Common myeloid progenitor, CD34-positive (primary cell): ENCODE measurements at regions not wholly inside any gene's neighbourhood (a gene's known extent, or its start where the extent isn't known, plus 50 kb on each side); places are given as distances from the start of the nearest gene placed in this dataset.

Experiments
- CTCF ChIA-PET: fragments of 350-600 bp; sonication (Branson Sonifier 250); formaldehyde crosslinking; loops from one replicate; lab custom pipeline; 2021; ENCODE audit warnings: antibody characterized with exemption; lab: Charles Lee
- POLR2A ChIA-PET: fragments of 350-600 bp; sonication (Branson Sonifier 250); formaldehyde crosslinking; loops from one replicate; lab custom pipeline; 2021; ENCODE audit warnings: antibody characterized with exemption; lab: Charles Lee
- DNase-seq, 3 donors: peaks; one replicate each; pipeline versions ENCODE4 v3.0.0 to v3.0.0-alpha.2; 2013
- H3K27ac ChIP-seq, 2 experiments: 1 replicate in 1 of 2; 2 replicates in 1 of 2; pipeline ENCODE4 v1.7.0; 2013; ENCODE audit warnings: inconsistent platforms in 2 of 2, low read length in 2 of 2, mild to moderate bottlenecking in 2 of 2, low read depth in 1 of 2, moderate library complexity in 1 of 2; ENCODE audit not compliant: severe bottlenecking in 2 of 2, insufficient read depth in 1 of 2, poor library complexity in 1 of 2
- H3K27me3 ChIP-seq, 5 experiments: replicated peaks in 2 of 5; 1 replicate in 3 of 5; 2 replicates in 2 of 5; pipeline versions ENCODE4 v1.6.1 to v1.7.0; 2013; ENCODE audit warnings: low read length in 4 of 5, mild to moderate bottlenecking in 2 of 5, moderate library complexity in 2 of 5, inconsistent platforms in 1 of 5; ENCODE audit not compliant: insufficient read depth in 5 of 5, control insufficient read depth in 4 of 5
- H3K36me3 ChIP-seq, 4 experiments: 1 replicate in 2 of 4; 2 replicates in 2 of 4; pipeline versions ENCODE4 v1.6.1 to v1.7.0; 2013; ENCODE audit warnings: low read length in 3 of 4, control low read depth in 1 of 4, mild to moderate bottlenecking in 1 of 4; ENCODE audit not compliant: control insufficient read depth in 4 of 4, insufficient read depth in 4 of 4
- H3K4me1 ChIP-seq, 4 experiments: 1 replicate in 3 of 4; 2 replicates in 1 of 4; pipeline versions ENCODE4 v1.6.1 to v1.7.1; 2013; ENCODE audit warnings: low read length in 3 of 4, mild to moderate bottlenecking in 3 of 4, control low read depth in 1 of 4, inconsistent platforms in 1 of 4, moderate library complexity in 1 of 4; ENCODE audit not compliant: control insufficient read depth in 4 of 4, insufficient read depth in 4 of 4; ENCODE audit errors: control extremely low read depth in 1 of 4
- H3K4me3 ChIP-seq, 7 experiments: 1 replicate in 4 of 7; 2 replicates in 3 of 7; pipeline versions ENCODE4 v1.5.1 to v1.7.0; 2013; ENCODE audit warnings: mild to moderate bottlenecking in 7 of 7, low read length in 6 of 7, moderate library complexity in 6 of 7, inconsistent platforms in 2 of 7, low read depth in 2 of 7, control low read depth in 1 of 7; ENCODE audit not compliant: insufficient read depth in 4 of 7, control insufficient read depth in 1 of 7; ENCODE audit errors: extremely low read depth in 1 of 7
- H3K9me3 ChIP-seq, 5 experiments: 1 replicate in 4 of 5; 2 replicates in 1 of 5; pipeline versions ENCODE4 v1.6.1 to v1.7.1; 2013; ENCODE audit warnings: low read length in 4 of 5, mild to moderate bottlenecking in 2 of 5, inconsistent platforms in 1 of 5, low read depth in 1 of 5, moderate library complexity in 1 of 5; ENCODE audit not compliant: control insufficient read depth in 4 of 5, insufficient read depth in 2 of 5; ENCODE audit errors: control extremely low read depth in 1 of 5
- WGBS: methylation state at CpG from one replicate; pipeline ENCODE4 v1.1.5; 2013; ENCODE audit not compliant: insufficient coverage; 5-methylcytosine and 5-hydroxymethylcytosine counted together

DNA sequence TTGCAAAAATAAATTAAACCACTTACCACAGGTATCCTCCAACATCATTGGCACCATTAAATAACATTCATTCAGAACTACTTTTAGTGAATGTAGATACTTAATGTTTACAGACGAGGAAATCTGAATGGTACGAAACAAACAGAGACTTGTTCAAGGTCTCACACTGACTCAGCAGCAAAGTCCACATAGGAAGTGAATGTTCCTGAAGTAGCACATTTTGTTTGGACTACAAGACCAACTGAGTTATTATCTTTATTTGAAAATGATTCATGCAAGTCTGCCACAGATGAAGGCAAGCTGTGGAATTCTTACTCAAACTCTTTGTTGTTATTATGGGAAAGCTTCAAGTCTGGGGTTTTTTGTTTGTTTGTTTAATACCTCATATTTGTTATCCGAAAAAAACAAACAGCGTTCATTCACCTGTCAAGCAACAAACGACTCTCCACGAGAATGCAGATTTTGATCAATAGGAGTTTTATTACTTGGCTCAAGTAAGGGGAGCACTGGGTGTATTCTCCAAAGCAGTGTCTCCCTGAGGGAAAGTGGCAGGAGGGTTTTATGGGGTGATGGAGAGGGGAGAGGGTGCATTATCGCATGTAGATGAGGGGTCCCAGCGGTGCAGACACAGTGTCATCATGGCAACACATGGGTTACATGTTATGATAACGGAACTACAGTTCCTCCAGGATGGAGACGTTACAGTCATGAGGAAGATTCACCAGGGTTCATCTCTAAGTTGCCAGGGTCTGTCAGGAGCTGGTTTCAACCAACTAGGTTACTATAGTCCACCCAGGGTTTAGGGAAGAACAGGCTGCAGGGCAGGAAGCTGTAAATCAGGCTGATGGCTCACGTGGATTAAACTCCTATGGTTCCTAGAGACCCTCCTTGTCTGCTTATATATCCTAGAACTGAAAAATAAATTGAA, 147.7 kb upstream of the AKR1E2 start:
- no peak overlapping the region for H3K4me3 ChIP-seq
- CTCF ChIA-PET, result no interaction called here
- POLR2A ChIA-PET, result no interaction called here
- no peaks in the 10 kb centered on the region for H3K27me3 ChIP-seq
- DNase-seq, result no peak
- no peaks in the 10 kb centered on the region for H3K9me3 ChIP-seq
- H3K4me1 ChIP-seq, result peaks cover 0 to 4% (median 2%) of the 10 kb centered on the region in 4 experiments
- no peaks in the 10 kb centered on the region for H3K36me3 ChIP-seq
- WGBS, result 90% methylated on average over 9 of the region's 11 CpGs
- no peak overlapping the region for H3K27ac ChIP-seq

DNA sequence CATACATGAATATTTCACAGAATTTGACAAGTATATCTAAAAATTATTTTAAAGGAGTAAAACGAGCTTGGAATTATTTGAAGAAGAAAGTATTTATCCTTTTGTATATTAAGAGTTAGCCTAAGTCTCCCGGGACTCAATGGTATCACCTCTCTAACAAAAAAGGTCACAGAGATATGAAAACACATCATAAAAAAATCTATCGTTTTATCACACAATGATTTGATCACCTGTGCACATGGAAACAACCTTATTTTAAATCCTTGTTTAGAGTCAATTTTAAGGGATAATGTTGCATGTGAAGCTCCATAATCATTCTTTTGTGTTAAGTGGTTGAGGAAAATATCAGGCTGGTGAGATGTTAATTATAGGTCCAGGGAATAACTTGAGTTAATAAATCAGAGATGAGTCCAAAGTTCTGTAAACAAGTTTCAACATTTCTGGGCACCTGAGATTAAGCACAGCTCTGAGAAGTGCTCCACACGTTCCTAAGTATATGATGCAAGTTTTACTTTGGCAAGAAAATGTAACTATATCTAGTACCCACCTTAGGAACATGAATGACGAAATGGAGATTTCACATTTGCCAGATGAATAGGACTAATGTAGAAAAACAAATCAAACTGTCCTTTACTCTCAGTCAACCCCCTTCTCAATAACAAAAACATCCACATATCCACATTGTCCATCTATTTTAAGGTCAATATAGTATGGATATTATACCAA, 148.5 kb upstream of the AKR1E2 start:
- H3K4me3 ChIP-seq, result no peak overlapping the region

DNA sequence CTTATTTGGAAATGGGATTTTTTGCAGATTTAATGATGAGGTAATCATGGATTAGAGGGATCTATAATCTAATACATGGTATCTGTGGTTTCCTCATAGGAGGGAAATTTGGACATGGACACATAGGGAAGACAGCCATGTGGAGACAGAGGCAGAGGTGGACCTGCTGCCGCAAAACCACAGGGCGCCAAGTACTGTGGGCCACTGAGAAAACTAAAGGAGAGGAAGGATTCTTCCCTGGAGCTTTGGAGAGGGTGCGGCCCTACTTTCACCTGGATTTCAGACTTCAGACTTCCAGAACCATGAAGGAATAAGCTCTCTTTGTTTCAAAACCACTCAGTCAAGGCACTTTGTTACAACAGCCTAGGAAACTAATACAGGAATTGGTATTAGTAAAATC, 149.4 kb upstream of the AKR1E2 start:
- H3K4me1 ChIP-seq, result peaks cover 0 to 2% (median 0%) of the 10 kb centered on the region in 4 experiments
- CTCF ChIA-PET, result no interaction called here
- POLR2A ChIA-PET, result no interaction called here

More for the DNA sequence above, 148.5 kb upstream of the AKR1E2 start:
- ChIA-PET POLR2A (no interaction called here), CTCF (no interaction called here)
- no peaks in the 10 kb centered on the region for H3K9me3 ChIP-seq
- peaks cover 0 to 2% (median 0%) of the 10 kb centered on the region in 4 experiments for H3K4me1 ChIP-seq
- WGBS, result no CpG with 5 or more reads among the region's 5 CpGs
- DNase-seq, result no peak
- H3K27ac ChIP-seq, result no peak overlapping the region
- no peaks in the 10 kb centered on the region for H3K27me3 ChIP-seq
- no peaks in the 10 kb centered on the region for H3K36me3 ChIP-seq

DNA sequence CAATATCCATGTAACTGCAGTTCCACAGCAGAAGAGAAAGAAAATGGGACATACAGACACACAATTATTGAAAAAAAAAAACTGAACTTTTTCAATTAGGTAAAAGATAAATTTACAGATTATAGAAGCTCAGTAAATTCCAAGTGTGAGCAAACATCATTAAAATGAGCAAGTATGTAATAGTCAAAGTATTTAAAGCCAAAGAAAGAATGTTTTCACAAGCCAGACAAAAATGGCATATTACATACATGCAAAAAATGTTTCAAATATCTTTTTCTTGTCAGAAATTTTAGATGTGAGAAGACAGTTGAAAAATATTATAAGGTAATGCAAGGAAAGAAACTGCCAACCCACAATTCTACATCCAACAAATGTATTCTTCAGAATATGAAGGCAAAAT, 150.2 kb upstream of the AKR1E2 start:
- ChIA-PET POLR2A (no interaction called here), CTCF (interaction anchor here (0.6 kb wide), 1 partner anchor 11 kb away, joined by 3 read pairs; no protein-coding TSS in a partner anchor)
- Histone ChIP-seq H3K27ac (no peak overlapping the region), H3K27me3 (no peaks in the 10 kb centered on the region), H3K9me3 (no peaks in the 10 kb centered on the region), H3K4me1 (peaks cover 0 to 2% (median 0%) of the 10 kb centered on the region in 4 experiments), H3K36me3 (no peaks in the 10 kb centered on the region), H3K4me3 (no peak overlapping the region)
- no peak for DNase-seq

More for the DNA sequence above, 149.4 kb upstream of the AKR1E2 start:
- Histone ChIP-seq H3K27me3 (no peaks in the 10 kb centered on the region), H3K27ac (no peak overlapping the region), H3K36me3 (no peaks in the 10 kb centered on the region), H3K4me3 (no peak overlapping the region), H3K9me3 (no peaks in the 10 kb centered on the region)
- DNase-seq, result no peak
- 100% methylated on average over 2 of the region's 3 CpGs for WGBS

DNA sequence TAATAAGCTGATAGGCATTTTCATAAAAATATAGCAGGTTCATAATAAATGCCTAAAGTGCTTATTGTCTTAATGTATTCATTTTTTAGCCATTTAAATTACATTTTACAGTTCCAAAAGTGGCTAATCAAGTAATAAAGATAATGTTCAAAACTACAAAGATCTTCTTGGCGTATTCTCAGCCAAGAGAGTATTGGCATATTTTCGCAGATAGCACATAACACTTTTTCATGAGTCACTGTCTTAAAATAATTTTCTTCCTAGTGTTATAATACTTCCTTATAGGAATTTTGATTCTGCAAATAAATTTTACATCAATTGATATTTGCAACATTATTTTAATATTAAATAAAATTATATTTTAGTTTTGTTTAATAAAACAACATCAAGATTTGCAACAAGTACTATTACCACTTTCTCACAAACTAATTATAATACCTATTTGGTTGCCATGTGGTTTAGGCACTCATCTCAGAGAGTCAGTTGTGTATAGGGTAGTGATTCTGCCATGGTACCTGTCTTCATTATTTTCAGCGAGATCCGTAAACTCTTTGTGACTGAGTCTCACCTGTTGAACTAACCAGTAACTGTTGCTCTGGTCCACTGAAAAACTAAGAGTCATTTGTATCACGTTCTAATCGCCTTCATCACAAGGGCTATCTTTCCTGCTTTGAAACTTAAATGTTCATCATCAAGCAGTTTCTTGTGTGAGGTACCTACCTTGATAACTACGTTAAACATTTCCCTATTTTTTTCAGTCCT, 152.5 kb upstream of the AKR1E2 start:
- WGBS, result 100% methylated on average over 4 of the region's 7 CpGs
- no peak for DNase-seq
- peaks cover 0 to under 1% (median 0%) of the 10 kb centered on the region in 4 experiments for H3K4me1 ChIP-seq
- H3K27me3 ChIP-seq, result no peaks in the 10 kb centered on the region
- no peaks in the 10 kb centered on the region for H3K36me3 ChIP-seq
- ChIA-PET CTCF (interaction anchor here (1.3 kb wide), 1 partner anchor 17 kb away, joined by 4 read pairs; no protein-coding TSS in a partner anchor), POLR2A (no interaction called here)
- no peak overlapping the region for H3K27ac ChIP-seq
- peaks cover 0 to 5% (median 3%) of the 10 kb centered on the region in 5 experiments for H3K9me3 ChIP-seq
- no peak overlapping the region for H3K4me3 ChIP-seq

DNA sequence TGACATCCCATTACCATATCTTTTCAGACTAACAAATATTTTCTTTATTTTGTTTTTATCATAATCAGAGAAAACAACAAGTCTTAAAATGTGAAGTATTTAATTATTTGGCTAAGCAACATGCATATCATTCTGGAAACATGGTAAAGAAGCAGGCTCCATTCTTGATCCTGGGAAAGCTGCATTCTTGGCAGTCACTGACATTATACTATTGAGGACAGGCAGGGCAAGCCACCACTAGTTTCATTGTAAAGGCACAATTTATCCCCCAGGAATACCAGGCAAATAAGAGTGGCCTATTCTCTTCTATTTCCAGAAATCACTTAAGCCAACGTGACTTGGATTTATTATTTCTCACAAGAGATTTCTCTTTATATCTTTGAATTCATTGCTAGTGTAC, 153.8 kb upstream of the AKR1E2 start:
- H3K27ac ChIP-seq, result no peak overlapping the region
- ChIA-PET CTCF (interaction anchor here (1.3 to 1.7 kb wide), 2 partner anchors 14 to 15 kb away, joined by 4 read pairs; no protein-coding TSS in a partner anchor), POLR2A (no interaction called here)
- H3K36me3 ChIP-seq, result no peaks in the 10 kb centered on the region
- no CpG with 5 or more reads among the region's 1 CpG for WGBS
- no peak for DNase-seq
- H3K4me1 ChIP-seq, result no peaks in the 10 kb centered on the region
- H3K9me3 ChIP-seq, result peaks cover 0 to 5% (median 3%) of the 10 kb centered on the region in 5 experiments
- H3K27me3 ChIP-seq, result no peaks in the 10 kb centered on the region
- H3K4me3 ChIP-seq, result no peak overlapping the region
